ENCODE measurements at regions not wholly inside any gene's neighbourhood (a gene's known extent, or its start where the extent isn't known, plus 50 kb on each side); places are given as distances from the start of the nearest gene placed in this dataset.

GRCh38 chr13:105346141-105346775 is 1189.2 kb downstream of the EFNB2 start:
- DNase-seq (ENCODE audit: low spot score) = peak; percentile 72

GRCh38 chr13:105345730-105346129 is 1189.7 kb downstream of the EFNB2 start:
- no peak for DNase-seq (ENCODE audit: low spot score)

- DNase-seq (ENCODE audit: low spot score) = no peak
These were observed 1190.3 kb downstream of the EFNB2 start for GRCh38 chr13:105345131-105345530.

GRCh38 chr13:105343134-105343806 is 1192.2 kb downstream of the EFNB2 start:
- no peak for DNase-seq (ENCODE audit: low spot score)

GRCh38 chr13:105342281-105342820 is 1193.1 kb downstream of the EFNB2 start:
- no peak for DNase-seq (ENCODE audit: low spot score)

- no peak for DNase-seq (ENCODE audit: low spot score)
These were observed 1193.7 kb downstream of the EFNB2 start for GRCh38 chr13:105341758-105342157.

- DNase-seq (ENCODE audit: low spot score) = no peak
These were observed 1194.2 kb downstream of the EFNB2 start for GRCh38 chr13:105341256-105341655.

- no peak for DNase-seq (ENCODE audit: low spot score)
These were observed 1195.3 kb downstream of the EFNB2 start for GRCh38 chr13:105340061-105340606.

GRCh38 chr13:105338773-105339172 is 1196.7 kb downstream of the EFNB2 start:
- DNase-seq (ENCODE audit: low spot score) = no peak

- DNase-seq (ENCODE audit: low spot score) = no peak
These were observed 1197.5 kb downstream of the EFNB2 start for GRCh38 chr13:105338006-105338405.

GRCh38 chr13:105336706-105337576 is 1198.5 kb downstream of the EFNB2 start:
- no peak for DNase-seq (ENCODE audit: low spot score)

- no peak for DNase-seq (ENCODE audit: low spot score)
These were observed 1201.3 kb downstream of the EFNB2 start for GRCh38 chr13:105334211-105334610.

GRCh38 chr13:105333416-105333815 is 1202.0 kb downstream of the EFNB2 start:
- no peak for DNase-seq (ENCODE audit: low spot score)

- DNase-seq (ENCODE audit: low spot score) = no peak
These were observed 1206.1 kb downstream of the EFNB2 start for GRCh38 chr13:105329359-105329758.

- DNase-seq (ENCODE audit: low spot score) = no peak
These were observed 1207.2 kb downstream of the EFNB2 start for GRCh38 chr13:105328212-105328611.

GRCh38 chr13:105327581-105328126 is 1207.8 kb downstream of the EFNB2 start:
- no peak for DNase-seq (ENCODE audit: low spot score)

GRCh38 chr13:105319875-105320274 is 1215.6 kb downstream of the EFNB2 start:
- no peak for DNase-seq (ENCODE audit: low spot score)

- DNase-seq (ENCODE audit: low spot score) = no peak
These were observed 1218.7 kb downstream of the EFNB2 start for GRCh38 chr13:105316731-105317130.

- DNase-seq (ENCODE audit: low spot score) = no peak
These were observed 1222.6 kb downstream of the EFNB2 start for GRCh38 chr13:105312906-105313305.

GRCh38 chr13:105311094-105311493 is 1224.4 kb downstream of the EFNB2 start:
- DNase-seq (ENCODE audit: low spot score) = no peak

- DNase-seq (ENCODE audit: low spot score) = no peak
These were observed 1227.7 kb downstream of the EFNB2 start for GRCh38 chr13:105307776-105308175.

- no peak for DNase-seq (ENCODE audit: low spot score)
These were observed 1237.6 kb downstream of the EFNB2 start for GRCh38 chr13:105297839-105298238.
